Pancreas (tissue), 10 donors: ENCODE measurements at regions not wholly inside any gene's neighbourhood (a gene's known extent, or its start where the extent isn't known, plus 50 kb on each side); places are given as distances from the start of the nearest gene placed in this dataset.
"Not testable (repeated sequence)": the region's sequence is repeated elsewhere in the genome, so short reads cannot be mapped to it uniquely, and the experiment has no call there.

Experiments used
- ATAC-seq, 4 donors: fragments of 200-7000 bp; cut with Tn5 transposase; one replicate each; pipeline versions ENCODE4 v1.8.0 to v1.9.1; 2020; ENCODE audit warnings: mild to moderate bottlenecking in 4 of 4, moderate library complexity in 4 of 4
- DNase-seq, 6 donors: peaks; one replicate each; pipeline ENCODE4 v3.0.0-alpha.2; 2020
- FAIRE-seq: peaks from 2 replicates; lab custom pipeline; 2012; peaks lifted over from hg19 to GRCh38; lab: Jason Lieb, UNC
- H3K27ac ChIP-seq, 4 donors: fragments of 200-600 bp; sonication (generic); 1 replicate in 3 of 4; 2 replicates in 1 of 4; pipeline versions ENCODE4 v1.5.0 to v1.8.0; 2020
- H3K27me3 ChIP-seq, 4 donors: fragments of 200-600 bp; one replicate each; pipeline ENCODE4 v1.8.0; 2021
- H3K36me3 ChIP-seq, 3 donors: fragments of 200-600 bp; sonication (generic) in 1 of 3; one replicate each; pipeline versions ENCODE4 v1.5.0 to v1.8.0; 2020 to 2021
- H3K4me1 ChIP-seq, 3 donors: fragments of 200-600 bp; one replicate each; pipeline ENCODE4 v1.8.0; 2021
- H3K4me3 ChIP-seq, 4 donors: fragments of 200-600 bp; sonication (generic) in 2 of 4; one replicate each; pipeline versions ENCODE4 v1.5.0 to v1.8.0; 2020 to 2021
- H3K9me3 ChIP-seq, 4 donors: fragments of 200-600 bp; one replicate each; pipeline ENCODE4 v1.8.0; 2021
- WGBS, 2 donors: extraction: QIAGEN DNeasy Blood & Tissue Kit; methylation state at CpG; one replicate each; pipeline ENCODE4 v1.1.7; 2013; 5-methylcytosine and 5-hydroxymethylcytosine counted together
- intact Hi-C, 3 donors: fragments of 100-400 bp; cut with DNase I; formaldehyde crosslinking; loops; one replicate each; pipeline versions ENCODE4 v1.11.1 to v1.14.2; 2022
- TF ChIP-seq, protein P1 (sequence below), 4 donors: fragments of 200-600 bp; sonication (generic) in 3 of 4; IDR thresholded peaks; one replicate each; pipeline versions ENCODE4 v1.5.0 to v1.8.0; 2021; ENCODE audit warnings: antibody characterized with exemption in 4 of 4
- donor health status: healthy with polysubstance abuse.
- donor health status: DM: no; HTN: no; CAD: no; lungs with moderate emphysema.
- donor health status: DM: no; HTN: no; CAD: no.
- donor health status: control.
- donor health status: control.
- donor health status: Bipolar disorder and iron deficiency.
- donor health status: DM: yes; HTN: yes; CAD: no.
- donor health status: DM: no; HTN: no; CAD: no.
- donor health status: DM: no; HTN: no; CAD: no.
- donor health status: DM: yes; HTN: yes; CAD: no.

DNA sequence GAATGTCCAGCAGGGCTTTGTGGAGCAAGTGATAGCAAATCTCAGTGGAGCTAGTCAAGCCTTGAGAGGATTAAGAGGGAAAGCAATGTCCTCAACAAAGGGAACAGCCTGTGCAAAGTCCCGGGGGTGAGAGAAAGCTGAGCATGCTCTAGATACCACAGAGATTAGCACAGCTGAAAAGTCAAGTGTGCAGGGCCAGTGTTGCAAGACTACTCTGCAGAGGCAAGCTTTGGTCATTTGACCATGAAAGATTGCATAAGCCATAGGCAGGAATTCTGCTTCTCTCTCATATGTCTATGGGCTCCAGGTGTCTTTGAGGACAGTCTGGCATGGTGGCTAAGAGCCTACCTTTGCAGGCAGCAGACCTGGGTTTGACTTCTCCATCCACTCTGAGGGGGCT, 181.0 kb upstream of the JUN start:
- Histone ChIP-seq H3K9me3 (no peaks in the 10 kb centered on the region), H3K4me3 (no peak overlapping the region), H3K27me3 (no peaks in the 10 kb centered on the region), H3K36me3 (no peaks in the 10 kb centered on the region), H3K4me1 (peaks cover 34 to 41% (median 35%) of the 10 kb centered on the region in 3 donors), H3K27ac (peak overlapping the region in 2 of 4 donors; percentile 29 to 41)
- DNase-seq = peak in 4 of 6 donors; percentile 29 to 53 (median 45)
- TF ChIP-seq, protein P1, sequence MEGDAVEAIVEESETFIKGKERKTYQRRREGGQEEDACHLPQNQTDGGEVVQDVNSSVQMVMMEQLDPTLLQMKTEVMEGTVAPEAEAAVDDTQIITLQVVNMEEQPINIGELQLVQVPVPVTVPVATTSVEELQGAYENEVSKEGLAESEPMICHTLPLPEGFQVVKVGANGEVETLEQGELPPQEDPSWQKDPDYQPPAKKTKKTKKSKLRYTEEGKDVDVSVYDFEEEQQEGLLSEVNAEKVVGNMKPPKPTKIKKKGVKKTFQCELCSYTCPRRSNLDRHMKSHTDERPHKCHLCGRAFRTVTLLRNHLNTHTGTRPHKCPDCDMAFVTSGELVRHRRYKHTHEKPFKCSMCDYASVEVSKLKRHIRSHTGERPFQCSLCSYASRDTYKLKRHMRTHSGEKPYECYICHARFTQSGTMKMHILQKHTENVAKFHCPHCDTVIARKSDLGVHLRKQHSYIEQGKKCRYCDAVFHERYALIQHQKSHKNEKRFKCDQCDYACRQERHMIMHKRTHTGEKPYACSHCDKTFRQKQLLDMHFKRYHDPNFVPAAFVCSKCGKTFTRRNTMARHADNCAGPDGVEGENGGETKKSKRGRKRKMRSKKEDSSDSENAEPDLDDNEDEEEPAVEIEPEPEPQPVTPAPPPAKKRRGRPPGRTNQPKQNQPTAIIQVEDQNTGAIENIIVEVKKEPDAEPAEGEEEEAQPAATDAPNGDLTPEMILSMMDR (IDR thresholded peaks at IDR 0.05) = no peak
- WGBS, 2 donors = 11 to 12% methylated on average over 1 of the region's 1 CpG
- ATAC-seq = peak; percentile 54 to 68 (median 60)
- FAIRE-seq = no peak
- intact Hi-C loops = no loop called here

DNA sequence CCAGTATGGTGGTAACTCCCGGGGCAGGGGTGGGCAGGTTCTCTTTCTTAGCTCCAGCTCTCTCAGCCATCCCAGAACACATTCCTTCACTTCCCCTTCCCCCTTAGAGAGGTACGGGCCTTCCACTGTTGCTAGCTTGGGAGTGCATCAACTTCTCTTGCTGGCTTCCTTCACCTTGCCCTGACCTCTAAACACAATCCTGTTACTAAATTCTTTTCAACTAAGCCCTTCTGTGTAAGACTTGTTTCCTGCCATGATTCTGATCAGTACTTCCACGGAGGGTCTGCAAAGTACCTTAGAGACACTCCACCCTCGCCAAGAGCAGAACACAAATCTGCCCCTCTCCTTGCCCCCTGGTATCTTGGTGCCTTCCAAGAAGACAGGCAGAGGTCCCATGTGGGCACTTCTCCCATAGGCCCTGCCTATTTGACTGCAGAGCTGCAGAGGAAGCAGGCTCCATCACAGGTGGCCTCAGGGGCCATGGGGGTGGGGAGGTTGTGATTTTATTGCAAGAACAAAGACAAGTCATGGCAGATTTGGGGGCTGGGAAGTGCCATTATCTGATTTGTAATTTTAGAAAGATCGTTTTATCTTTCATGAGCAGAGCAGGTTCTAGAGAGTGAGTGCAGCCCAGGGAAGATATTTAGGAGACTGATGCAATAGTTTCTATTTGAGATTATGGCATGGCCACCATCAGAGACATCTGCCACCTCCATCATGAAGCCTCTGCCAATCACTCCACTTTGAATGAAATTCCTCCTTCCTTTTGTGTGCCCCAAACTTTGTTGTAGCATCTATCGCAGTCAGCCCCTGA, 182.5 kb upstream of the JUN start:
- DNase-seq = no peak
- H3K4me3 ChIP-seq = no peak overlapping the region
- ATAC-seq = no peak
- intact Hi-C loops = no loop called here
- no peak for FAIRE-seq
- H3K4me1 ChIP-seq = peaks cover 34 to 41% (median 35%) of the 10 kb centered on the region in 3 donors
- peak overlapping the region in 1 of 4 donors; percentile 33 for H3K27ac ChIP-seq
- TF ChIP-seq, protein P1 (IDR thresholded peaks at IDR 0.05) = no peak
- no peaks in the 10 kb centered on the region for H3K9me3 ChIP-seq
- 85 to 88% methylated on average over 6 of the region's 6 CpGs for WGBS, 2 donors
- H3K27me3 ChIP-seq = no peaks in the 10 kb centered on the region
- no peaks in the 10 kb centered on the region for H3K36me3 ChIP-seq

DNA sequence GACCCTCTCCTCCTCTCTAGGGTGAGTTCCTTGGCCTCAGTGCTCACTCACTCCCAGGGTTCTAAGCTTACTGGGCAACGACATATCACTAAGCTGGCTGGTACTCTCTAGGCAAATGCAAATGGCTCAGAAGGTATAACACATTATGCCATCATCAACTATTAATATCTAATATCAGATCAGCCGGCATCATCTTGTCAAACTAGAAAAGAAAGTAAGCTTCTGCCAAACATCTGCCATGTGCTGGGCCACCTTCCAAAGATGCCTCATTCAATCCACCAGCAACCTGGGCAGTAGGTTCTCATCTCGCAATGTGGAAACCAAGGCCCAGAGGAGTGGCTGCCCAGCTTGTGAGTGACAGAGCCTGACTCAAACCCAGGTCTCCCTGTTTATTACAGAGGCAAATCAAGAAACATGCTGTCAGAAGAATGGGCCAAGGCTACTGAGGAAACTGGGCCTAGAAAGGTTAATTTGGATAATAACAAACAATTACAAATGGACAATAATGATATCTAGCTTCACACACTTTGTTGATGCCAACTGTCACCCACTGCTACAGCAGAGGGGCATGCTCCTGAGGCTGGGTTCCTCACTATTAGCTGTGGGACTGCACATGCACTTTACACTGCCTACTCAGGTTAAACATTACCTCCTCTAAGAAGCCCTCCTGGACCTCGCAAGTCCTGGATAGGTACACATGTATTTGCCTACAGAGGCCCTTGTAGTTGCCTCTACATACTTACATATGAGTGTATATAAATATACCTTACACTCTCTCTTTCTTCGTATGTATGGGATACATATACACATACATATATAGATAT, 183.3 kb upstream of the JUN start:
- intact Hi-C loops = no loop called here
- Histone ChIP-seq H3K9me3 (no peaks in the 10 kb centered on the region), H3K27ac (peak overlapping the region in 1 of 4 donors; percentile 80), H3K27me3 (no peaks in the 10 kb centered on the region), H3K4me3 (no peak overlapping the region), H3K4me1 (peaks cover 35 to 42% (median 41%) of the 10 kb centered on the region in 3 donors), H3K36me3 (no peaks in the 10 kb centered on the region)
- 63 to 68% methylated on average over 5 of the region's 5 CpGs for WGBS, 2 donors
- TF ChIP-seq, protein P1 (IDR thresholded peaks at IDR 0.05) = no peak
- DNase-seq (no peak), FAIRE-seq (no peak), ATAC-seq (no peak)

DNA sequence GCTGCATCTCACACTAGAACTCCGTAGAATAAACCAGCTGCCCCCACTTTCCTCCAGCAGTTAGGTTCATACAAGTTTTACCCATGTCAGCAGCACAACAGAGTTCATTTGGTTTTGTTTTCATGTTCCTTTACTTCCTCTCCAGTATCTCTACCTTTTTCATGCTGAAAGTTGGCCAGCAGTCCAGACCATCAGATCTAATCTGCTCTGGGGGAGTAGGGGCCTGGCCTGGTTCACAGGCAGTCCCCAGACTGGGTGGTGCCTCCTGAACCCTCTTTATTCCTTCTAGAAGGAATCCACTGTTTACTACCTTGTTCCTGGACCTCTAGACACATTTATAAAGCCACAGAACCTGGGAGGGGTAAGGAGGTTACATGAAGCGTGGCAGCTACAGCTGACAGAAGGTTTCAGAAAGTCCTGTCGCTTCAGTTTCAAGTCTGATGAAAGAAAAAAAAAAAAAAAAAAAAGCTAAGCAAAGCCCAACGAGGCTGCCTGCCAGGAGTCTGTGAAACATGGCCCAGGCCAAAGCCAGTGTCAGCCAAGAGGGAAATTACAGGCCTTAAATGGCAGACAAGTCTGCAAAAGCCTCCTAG, 184.6 kb upstream of the JUN start:
- H3K4me3 ChIP-seq = no peak overlapping the region
- H3K9me3 ChIP-seq = no peaks in the 10 kb centered on the region
- intact Hi-C loops = no loop called here
- peak; percentile 55 to 76 (median 65) for ATAC-seq
- H3K27ac ChIP-seq = peak overlapping the region; percentile 57 to 92 (median 70)
- peaks cover 35 to 44% (median 41%) of the 10 kb centered on the region in 3 donors for H3K4me1 ChIP-seq
- FAIRE-seq = peak; percentile 53
- DNase-seq = peak; percentile 70 to 89 (median 84)
- H3K36me3 ChIP-seq = no peaks in the 10 kb centered on the region
- H3K27me3 ChIP-seq = no peaks in the 10 kb centered on the region
- TF ChIP-seq, protein P1 (IDR thresholded peaks at IDR 0.05) = no peak
- WGBS, 2 donors = 7 to 8% methylated on average over 4 of the region's 4 CpGs

DNA sequence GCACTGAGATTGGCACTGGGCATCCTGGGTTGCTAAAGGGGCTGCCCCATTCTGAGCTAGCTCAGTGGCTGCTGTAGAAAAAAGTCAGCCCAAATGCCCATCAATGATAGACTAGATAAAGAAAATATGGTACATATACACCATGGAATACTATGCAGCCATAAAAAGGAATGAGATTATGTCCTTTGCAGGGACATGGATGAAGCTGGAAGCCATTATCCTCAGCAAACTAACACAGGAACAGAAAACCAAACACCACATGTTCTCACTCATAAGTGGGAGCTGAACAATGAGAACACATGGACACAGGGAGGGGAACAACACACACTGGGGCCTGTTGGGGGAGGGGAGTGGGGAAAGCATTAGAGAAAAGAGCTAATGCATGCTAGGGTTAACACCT, 185.3 kb upstream of the JUN start:
- H3K36me3 ChIP-seq, H3K4me3 ChIP-seq, FAIRE-seq, ATAC-seq, H3K27me3 ChIP-seq, DNase-seq, H3K9me3 ChIP-seq, intact Hi-C loops: not testable (repeated sequence)
- H3K27ac ChIP-seq = peak overlapping the region in 3 of 4 donors; percentile 57 to 92 (median 80)
- peaks cover 32 to 44% (median 34%) of the 10 kb centered on the region in 3 donors for H3K4me1 ChIP-seq
